Right hindlimb (tissue), 1 donor: ENCODE measurements at regions not wholly inside any gene's neighbourhood (a gene's known extent, or its start where the extent isn't known, plus 50 kb on each side); places are given as distances from the start of the nearest gene placed in this dataset.
"Not testable (repeated sequence)": the region's sequence is repeated elsewhere in the genome, so short reads cannot be mapped to it uniquely, and the experiment has no call there.

Source experiments
- DNase-seq: peaks from one replicate; pipeline ENCODE4 v3.0.0-alpha.2; 2018

DNA sequence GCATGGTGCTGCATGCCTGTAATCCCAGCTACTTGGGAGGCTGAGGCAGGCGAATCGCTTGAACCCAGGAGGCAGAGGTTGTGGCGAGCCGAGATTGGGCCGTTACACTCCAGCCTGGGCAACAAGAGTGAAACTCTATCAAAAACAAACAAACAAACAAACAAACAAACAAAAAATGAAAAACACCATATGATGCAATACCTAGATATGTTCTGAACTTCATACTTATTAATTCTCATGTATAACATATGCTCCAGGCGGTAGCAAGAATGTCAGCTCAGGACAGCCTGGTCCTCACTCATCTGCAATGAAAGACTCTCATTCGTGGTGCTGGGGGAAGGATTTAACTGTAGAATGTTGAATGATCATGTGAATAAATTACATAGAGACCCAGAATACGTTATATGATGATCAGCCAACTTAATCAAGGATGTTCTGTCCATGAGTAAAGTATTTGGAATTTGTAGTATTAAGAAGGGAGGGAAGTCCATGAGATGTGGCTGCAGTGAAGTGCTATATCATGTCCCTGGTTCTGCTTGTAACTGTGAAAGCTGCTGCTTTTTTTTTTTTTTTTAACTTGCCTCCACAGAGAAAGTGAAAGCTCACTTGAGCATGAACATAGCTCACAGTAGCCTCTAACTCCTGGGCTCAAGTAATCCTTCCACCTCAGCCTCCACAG lies 206.8 kb downstream of the UQCRFS1 start:
- no peak for DNase-seq

- DNase-seq: no peak
These were observed 208.2 kb downstream of the UQCRFS1 start for GRCh38 chr19:29004796-29005195.

- DNase-seq: no peak
These were observed 209.1 kb downstream of the UQCRFS1 start for GRCh38 chr19:29003641-29004409.

DNA sequence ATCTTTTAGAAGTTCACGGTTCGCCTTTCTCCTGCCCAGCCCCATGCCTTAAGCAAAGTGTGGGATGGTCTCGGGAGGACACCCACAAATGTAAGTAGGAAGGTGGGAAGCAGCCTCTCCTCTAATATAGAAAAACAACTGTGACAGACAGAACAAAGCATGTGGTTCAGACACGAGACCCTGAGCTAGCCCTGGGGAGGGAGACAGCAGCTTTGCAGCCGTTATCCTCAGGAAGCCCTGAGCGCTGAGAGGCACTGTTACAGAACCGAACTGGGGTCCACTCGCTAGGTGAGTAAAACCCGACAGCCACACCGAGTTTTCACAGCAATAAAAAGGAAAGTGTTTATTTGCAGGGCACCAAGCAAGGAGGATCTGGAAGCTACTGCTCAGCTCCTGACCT lies 210.6 kb downstream of the UQCRFS1 start:
- no peak for DNase-seq

GRCh38 chr19:29001597-29002245 lies 211.2 kb downstream of the UQCRFS1 start:
- DNase-seq: no peak

DNA sequence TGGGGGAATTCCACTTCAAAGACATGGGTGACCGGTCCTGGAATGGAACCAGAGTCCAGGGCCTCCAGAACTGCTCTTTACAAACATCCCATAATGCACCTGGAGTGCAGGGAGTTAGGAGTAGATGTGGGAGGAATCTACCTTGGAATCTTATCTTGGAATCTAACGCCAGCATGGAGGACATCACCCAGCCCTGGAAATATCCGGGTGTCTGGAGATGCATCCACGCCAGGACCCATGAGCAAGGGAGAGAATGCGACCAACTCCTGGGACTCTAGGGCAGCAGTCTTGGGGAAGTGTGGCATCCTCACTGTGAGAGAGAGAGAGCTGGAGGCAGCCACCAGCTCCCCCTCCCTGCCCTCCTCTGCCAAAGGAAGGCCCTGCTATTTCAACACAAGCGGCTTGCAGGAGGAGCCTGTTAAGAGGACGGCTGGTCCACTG lies 211.8 kb downstream of the UQCRFS1 start:
- DNase-seq: no peak

DNA sequence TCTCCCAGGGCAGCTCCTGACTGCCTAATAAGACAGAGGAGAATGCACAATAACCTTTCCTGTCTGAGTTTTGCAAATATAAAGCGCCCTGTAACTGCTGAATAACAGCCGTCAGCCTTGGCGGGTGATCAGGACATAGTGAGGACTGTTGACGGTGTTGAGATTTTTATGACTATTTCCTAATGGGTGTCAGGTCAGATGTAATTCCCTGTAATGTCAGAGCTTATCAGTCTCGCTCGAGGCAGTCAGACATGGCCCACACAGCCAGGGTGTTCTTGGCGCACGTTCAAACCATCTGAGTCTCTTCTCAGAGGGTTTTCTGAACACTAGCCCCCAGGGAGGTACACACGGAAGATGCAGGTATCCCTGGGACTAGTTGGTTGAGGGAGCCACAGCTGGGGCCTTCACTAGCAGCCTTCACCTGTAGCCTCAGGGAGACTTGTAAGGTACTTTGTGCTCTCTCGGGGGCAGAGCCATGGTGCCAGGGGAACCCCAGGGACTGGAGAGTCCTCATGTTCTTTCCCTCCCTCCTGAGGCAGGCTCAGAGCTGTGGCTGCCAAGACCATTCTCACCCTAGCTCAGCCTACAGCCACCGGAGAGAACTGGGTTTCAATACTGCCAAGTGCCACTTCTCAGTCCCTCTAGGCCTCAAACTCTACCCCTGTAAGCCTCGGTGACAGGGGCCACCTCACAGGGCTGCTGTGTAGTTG lies 213.1 kb downstream of the UQCRFS1 start:
- DNase-seq: no peak

DNA sequence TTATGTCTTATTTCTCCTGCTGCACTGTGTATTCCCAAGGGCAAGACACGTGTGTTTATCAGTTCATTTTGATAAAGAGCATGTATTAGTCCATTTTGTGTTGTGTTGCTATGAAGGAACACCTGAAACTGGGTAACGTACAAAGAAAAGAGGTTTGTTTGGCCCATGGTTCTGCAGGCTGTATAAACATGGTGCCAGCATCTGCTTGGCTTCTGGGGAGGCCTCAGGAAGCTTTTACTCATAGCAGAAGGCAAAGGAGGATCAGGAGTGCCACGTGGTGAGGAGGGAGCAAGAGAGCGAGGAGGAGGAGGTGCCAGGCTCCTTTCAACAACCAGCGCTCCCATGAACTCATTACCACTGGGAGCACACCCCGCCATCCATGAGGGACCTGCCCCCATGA lies 214.0 kb downstream of the UQCRFS1 start:
- no peak for DNase-seq

- not testable (repeated sequence) for DNase-seq
These were observed 215.1 kb downstream of the UQCRFS1 start for GRCh38 chr19:28997866-28998265.

GRCh38 chr19:28990522-28990921 lies 222.4 kb downstream of the UQCRFS1 start:
- no peak for DNase-seq

DNA sequence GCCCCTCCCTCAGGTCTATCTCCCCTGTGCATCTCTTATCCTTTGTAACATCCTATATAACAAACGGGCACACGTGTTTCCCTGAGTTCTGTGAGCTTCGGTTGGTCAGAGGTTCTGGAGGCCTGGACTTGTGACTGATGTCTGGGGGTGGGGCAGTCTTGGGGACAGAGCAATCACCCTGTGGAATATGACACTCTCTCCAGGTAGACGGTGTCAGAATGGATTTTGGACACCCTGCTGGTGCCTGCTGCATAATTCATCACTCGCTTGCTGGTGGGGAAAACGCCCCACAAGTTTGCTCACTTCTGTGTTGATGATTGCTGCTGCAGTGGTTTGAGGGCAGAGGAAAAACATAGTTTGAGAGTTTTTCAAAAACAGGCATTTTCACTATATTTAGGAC lies 223.2 kb downstream of the UQCRFS1 start:
- DNase-seq: no peak

DNA sequence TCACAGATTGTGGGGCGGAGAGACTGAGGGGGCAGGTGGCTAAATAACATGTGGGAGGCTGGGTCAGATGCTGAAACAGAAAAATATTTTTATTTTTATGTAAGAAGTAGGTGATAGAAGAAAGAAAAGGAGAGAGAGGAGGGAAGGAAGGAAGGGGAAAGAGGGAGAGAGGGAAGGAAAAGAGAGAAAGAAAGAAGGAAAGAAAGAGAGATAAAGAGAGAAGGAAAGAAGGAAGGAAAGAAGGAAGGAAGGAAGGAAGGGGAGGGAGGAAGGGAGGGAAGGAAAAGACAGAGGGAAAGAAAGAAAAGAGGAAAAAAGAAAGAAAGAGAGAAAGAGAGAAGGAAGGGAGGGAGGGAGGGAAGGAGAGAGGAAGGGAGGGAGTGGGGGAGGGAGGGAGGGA lies 224.9 kb downstream of the UQCRFS1 start:
- DNase-seq: no peak

GRCh38 chr19:28987177-28987576 lies 225.8 kb downstream of the UQCRFS1 start:
- no peak for DNase-seq

DNA sequence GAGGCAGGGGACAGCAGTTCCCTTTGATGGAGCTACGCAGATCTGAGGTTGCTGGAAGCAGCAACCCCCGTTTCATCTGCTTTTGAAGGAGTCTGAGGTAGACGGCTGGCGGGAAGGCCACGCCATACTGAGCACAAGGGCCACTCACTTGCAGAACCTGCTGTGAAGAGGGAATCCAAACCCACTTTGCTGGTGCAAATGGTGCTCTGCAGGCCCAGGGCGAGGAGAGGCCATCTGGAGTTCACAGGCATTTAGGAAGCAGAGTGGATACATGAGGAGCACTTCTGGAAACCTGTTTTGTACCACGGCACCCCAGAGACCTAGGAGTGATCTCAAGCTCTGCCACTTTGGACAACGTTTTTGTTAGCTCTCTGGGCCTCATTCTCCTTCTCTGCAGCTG lies 227.8 kb downstream of the UQCRFS1 start:
- DNase-seq: no peak

- DNase-seq: no peak
These were observed 228.6 kb downstream of the UQCRFS1 start for GRCh38 chr19:28984315-28984714.

- no peak for DNase-seq
These were observed 229.5 kb downstream of the UQCRFS1 start for GRCh38 chr19:28983430-28983829.

- no peak for DNase-seq
These were observed 231.0 kb downstream of the UQCRFS1 start for GRCh38 chr19:28981994-28982393.

DNA sequence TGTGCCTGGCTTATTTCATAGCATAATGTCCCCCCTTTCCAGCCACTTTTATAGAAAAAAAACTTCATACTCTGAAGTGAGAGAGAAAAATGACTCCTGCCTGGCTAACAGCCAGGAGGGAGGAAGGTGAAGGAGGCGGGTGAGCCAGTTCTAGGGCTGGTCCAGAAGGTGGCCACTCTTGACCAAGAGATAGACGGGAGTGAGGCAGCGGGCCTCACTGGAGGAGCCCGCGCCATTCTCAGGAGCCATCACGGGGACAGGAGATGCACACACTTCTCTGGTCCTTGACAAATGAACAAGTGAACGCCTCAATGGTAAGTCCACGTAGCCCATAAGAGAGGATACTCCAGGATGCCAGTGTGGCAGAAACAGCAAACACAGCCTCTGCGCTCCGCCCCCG lies 231.4 kb downstream of the UQCRFS1 start:
- no peak for DNase-seq

- no peak for DNase-seq
These were observed 232.6 kb downstream of the UQCRFS1 start for GRCh38 chr19:28980236-28980868.

GRCh38 chr19:28977826-28978225 lies 235.1 kb downstream of the UQCRFS1 start:
- no peak for DNase-seq

- no peak for DNase-seq
These were observed 240.7 kb downstream of the UQCRFS1 start for GRCh38 chr19:28972058-28972852.

DNA sequence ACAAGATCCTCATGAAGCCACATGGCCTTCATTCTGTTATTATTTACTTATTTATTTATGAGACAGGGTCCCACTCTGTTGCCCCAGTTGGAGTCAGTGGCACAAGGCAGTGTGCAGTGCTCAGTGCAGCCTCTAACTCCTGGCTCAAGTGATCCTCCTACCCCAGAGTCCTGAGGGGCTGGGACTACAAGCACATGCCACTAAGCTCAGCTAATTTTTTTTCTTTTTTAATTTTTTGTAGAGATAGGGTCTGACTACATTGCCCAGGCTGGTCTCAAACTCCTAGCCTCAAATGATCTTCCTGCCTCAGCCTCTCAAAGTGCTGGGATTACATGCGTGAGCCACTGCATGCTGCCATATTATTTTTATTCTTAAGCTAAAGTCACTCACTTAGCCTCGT lies 241.4 kb downstream of the UQCRFS1 start:
- no peak for DNase-seq
